Mesenchymal stem cell (in vitro differentiated cells and primary cell): ENCODE measurements at regions not wholly inside any gene's neighbourhood (a gene's known extent, or its start where the extent isn't known, plus 50 kb on each side); places are given as distances from the start of the nearest gene placed in this dataset.

Experiments used
- DNase-seq: peaks from one replicate; pipeline ENCODE4 v3.0.0-alpha.2; 2013
- H2AFZ ChIP-seq: one replicate; pipeline ENCODE4 v1.6.1; 2013; ENCODE audit warnings: low read depth, mild to moderate bottlenecking, control low read depth, inconsistent platforms, low read length, moderate library complexity
- H2AK5ac ChIP-seq: 2 replicates; pipeline ENCODE4 v1.6.1; 2013; ENCODE audit warnings: low read length, moderate library complexity, mild to moderate bottlenecking, inconsistent platforms; ENCODE audit not compliant: severe bottlenecking
- H2BK120ac ChIP-seq: one replicate; pipeline ENCODE4 v1.6.1; 2013; ENCODE audit warnings: low read depth, mild to moderate bottlenecking, inconsistent platforms, low read length, moderate library complexity
- H2BK12ac ChIP-seq, 2 experiments: one replicate each; pipeline ENCODE4 v1.6.1; 2013; ENCODE audit warnings: inconsistent platforms in 2 of 2, low read length in 2 of 2, mild to moderate bottlenecking in 2 of 2, moderate library complexity in 2 of 2, control low read depth in 1 of 2
- H2BK15ac ChIP-seq: one replicate; pipeline ENCODE4 v1.6.1; 2013; ENCODE audit warnings: mild to moderate bottlenecking, low read depth, inconsistent platforms; ENCODE audit not compliant: poor library complexity, severe bottlenecking
- H2BK5ac ChIP-seq: 2 replicates; pipeline ENCODE4 v1.6.1; 2013; ENCODE audit warnings: low read depth, mild to moderate bottlenecking, low read length, control low read depth, inconsistent platforms; ENCODE audit not compliant: poor library complexity, severe bottlenecking
- H3K14ac ChIP-seq, 2 experiments: one replicate each; pipeline ENCODE4 v1.6.1; 2013; ENCODE audit warnings: inconsistent platforms in 2 of 2, low read length in 2 of 2, control low read depth in 1 of 2, mild to moderate bottlenecking in 1 of 2, moderate library complexity in 1 of 2
- H3K18ac ChIP-seq, 2 experiments: one replicate each; pipeline ENCODE4 v1.6.1; 2013; ENCODE audit warnings: inconsistent platforms in 2 of 2, low read length in 2 of 2, control low read depth in 1 of 2, low read depth in 1 of 2, mild to moderate bottlenecking in 1 of 2
- H3K23ac ChIP-seq, 2 experiments: one replicate each; pipeline ENCODE4 v1.6.1; 2013; ENCODE audit warnings: inconsistent platforms in 2 of 2, low read length in 2 of 2, mild to moderate bottlenecking in 2 of 2, moderate library complexity in 2 of 2, control low read depth in 1 of 2
- H3K27ac ChIP-seq: 2 replicates; pipeline ENCODE4 v1.5.1; 2013; ENCODE audit warnings: mild to moderate bottlenecking, moderate library complexity, low read length, control low read depth, inconsistent platforms; ENCODE audit not compliant: poor library complexity, severe bottlenecking
- H3K27me3 ChIP-seq, 2 experiments: 2 replicates each; pipeline versions ENCODE4 v1.6.1 to v1.7.0; 2013; ENCODE audit warnings: low read length in 2 of 2, mild to moderate bottlenecking in 2 of 2, moderate library complexity in 2 of 2, control low read depth in 1 of 2, inconsistent platforms in 1 of 2; ENCODE audit not compliant: control insufficient read depth in 1 of 2, insufficient read depth in 1 of 2
- H3K36me3 ChIP-seq, 2 experiments: 2 replicates each; pipeline versions ENCODE4 v1.6.1 to v1.7.0; 2013; ENCODE audit warnings: low read length in 2 of 2, control low read depth in 1 of 2, inconsistent platforms in 1 of 2, low read depth in 1 of 2, mild to moderate bottlenecking in 1 of 2; ENCODE audit not compliant: insufficient read depth in 2 of 2, control insufficient read depth in 1 of 2
- H3K4ac ChIP-seq, 2 experiments: one replicate each; pipeline ENCODE4 v1.6.1; 2013; ENCODE audit warnings: inconsistent platforms in 2 of 2, low read length in 2 of 2, mild to moderate bottlenecking in 2 of 2, moderate library complexity in 2 of 2, control low read depth in 1 of 2, low read depth in 1 of 2
- H3K4me1 ChIP-seq: 2 replicates; pipeline ENCODE4 v1.6.1; 2013; ENCODE audit warnings: low read depth, low read length, control low read depth; ENCODE audit not compliant: control insufficient read depth, insufficient read depth
- H3K4me2 ChIP-seq: 2 replicates; pipeline ENCODE4 v1.6.1; 2013; ENCODE audit warnings: low read length, mild to moderate bottlenecking, inconsistent platforms; ENCODE audit not compliant: poor library complexity, severe bottlenecking
- H3K4me3 ChIP-seq, 2 experiments: 2 replicates each; pipeline versions ENCODE4 v1.5.1 to v1.7.0; 2013; ENCODE audit warnings: low read length in 2 of 2, mild to moderate bottlenecking in 2 of 2, control low read depth in 1 of 2, low read depth in 1 of 2; ENCODE audit not compliant: insufficient read depth in 1 of 2
- H3K79me1 ChIP-seq: replicated peaks from 2 replicates; pipeline ENCODE4 v1.6.1; 2013; ENCODE audit warnings: mild to moderate bottlenecking, control low read depth, low read length, inconsistent platforms; ENCODE audit not compliant: poor library complexity, severe bottlenecking
- H3K9ac ChIP-seq: 2 replicates; pipeline ENCODE4 v1.7.0; 2013; ENCODE audit warnings: mild to moderate bottlenecking, low read length, moderate library complexity
- H3K9me3 ChIP-seq: 2 replicates; pipeline ENCODE4 v1.7.0; 2013; ENCODE audit warnings: mild to moderate bottlenecking, low read length; ENCODE audit not compliant: control insufficient read depth
- H4K8ac ChIP-seq: one replicate; pipeline ENCODE4 v1.6.1; 2013; ENCODE audit warnings: inconsistent platforms, mild to moderate bottlenecking, low read length, moderate library complexity
- H4K91ac ChIP-seq: one replicate; pipeline ENCODE4 v1.6.1; 2013; ENCODE audit warnings: mild to moderate bottlenecking, low read length, inconsistent platforms
- WGBS: methylation state at CpG from one replicate; pipeline ENCODE4 v1.1.7; 2013; ENCODE audit warnings: mixed read lengths; 5-methylcytosine and 5-hydroxymethylcytosine counted together

DNA sequence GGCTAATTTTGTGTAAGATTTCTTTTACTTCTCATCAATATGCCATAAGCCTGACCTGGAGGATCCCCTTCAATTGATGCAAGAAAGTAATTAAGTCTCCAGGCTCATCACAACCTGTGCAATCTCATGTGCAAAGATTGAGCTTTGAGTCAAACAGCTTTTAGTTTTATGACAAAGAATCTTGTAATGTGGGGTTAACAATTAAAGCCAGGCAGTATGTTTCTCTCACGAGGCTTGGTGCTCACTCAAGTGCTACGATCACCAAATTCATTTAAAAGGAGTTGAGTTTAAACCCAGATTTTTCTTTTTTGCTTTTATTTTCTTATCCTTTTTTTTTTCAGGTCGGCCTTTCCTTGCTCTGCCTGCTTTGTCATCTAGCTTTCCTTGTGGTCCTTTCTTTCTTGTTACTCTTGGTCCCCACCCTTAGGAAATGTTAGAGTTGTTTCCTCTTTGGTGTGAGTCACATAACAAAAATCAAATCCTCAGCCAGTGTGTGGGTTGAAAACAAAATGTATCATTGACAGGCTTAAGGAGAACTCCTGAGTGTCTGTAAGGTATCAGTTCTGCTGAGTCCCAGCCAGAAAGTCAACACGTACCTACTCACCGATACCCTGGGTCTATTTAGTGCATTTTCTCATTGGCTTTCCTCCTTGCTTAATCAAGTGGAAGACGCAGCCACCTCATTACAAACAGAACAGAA is 1037.2 kb downstream of the ADGRL2 start:
- H2AFZ ChIP-seq, result no peak overlapping the region
- no peak overlapping the region for H2AK5ac ChIP-seq
- no peak overlapping the region for H2BK5ac ChIP-seq
- H3K4me2 ChIP-seq, result no peak overlapping the region
- peak overlapping the region; percentile 68 for H3K9ac ChIP-seq
- H2BK15ac ChIP-seq, result no peak overlapping the region
- H2BK120ac ChIP-seq, result no peak overlapping the region
- H3K27me3 ChIP-seq, result no peaks in the 10 kb centered on the region
- H3K4me1 ChIP-seq, result peaks cover 2% of the 10 kb centered on the region
- no peaks in the 10 kb centered on the region for H3K79me1 ChIP-seq
- H3K18ac ChIP-seq, result no peak overlapping the region
- H3K36me3 ChIP-seq, result no peaks in the 10 kb centered on the region
- H3K4ac ChIP-seq, result no peak overlapping the region
- H4K8ac ChIP-seq, result no peak overlapping the region
- H4K91ac ChIP-seq, result no peak overlapping the region
- H3K4me3 ChIP-seq, result no peak overlapping the region
- H3K23ac ChIP-seq, result no peak overlapping the region
- peak; percentile 39 for DNase-seq
- peak overlapping the region; percentile 17 for H3K27ac ChIP-seq
- WGBS, result 74% methylated on average over 5 of the region's 6 CpGs
- no peak overlapping the region for H2BK12ac ChIP-seq
- no peaks in the 10 kb centered on the region for H3K9me3 ChIP-seq
- no peak overlapping the region for H3K14ac ChIP-seq

DNA sequence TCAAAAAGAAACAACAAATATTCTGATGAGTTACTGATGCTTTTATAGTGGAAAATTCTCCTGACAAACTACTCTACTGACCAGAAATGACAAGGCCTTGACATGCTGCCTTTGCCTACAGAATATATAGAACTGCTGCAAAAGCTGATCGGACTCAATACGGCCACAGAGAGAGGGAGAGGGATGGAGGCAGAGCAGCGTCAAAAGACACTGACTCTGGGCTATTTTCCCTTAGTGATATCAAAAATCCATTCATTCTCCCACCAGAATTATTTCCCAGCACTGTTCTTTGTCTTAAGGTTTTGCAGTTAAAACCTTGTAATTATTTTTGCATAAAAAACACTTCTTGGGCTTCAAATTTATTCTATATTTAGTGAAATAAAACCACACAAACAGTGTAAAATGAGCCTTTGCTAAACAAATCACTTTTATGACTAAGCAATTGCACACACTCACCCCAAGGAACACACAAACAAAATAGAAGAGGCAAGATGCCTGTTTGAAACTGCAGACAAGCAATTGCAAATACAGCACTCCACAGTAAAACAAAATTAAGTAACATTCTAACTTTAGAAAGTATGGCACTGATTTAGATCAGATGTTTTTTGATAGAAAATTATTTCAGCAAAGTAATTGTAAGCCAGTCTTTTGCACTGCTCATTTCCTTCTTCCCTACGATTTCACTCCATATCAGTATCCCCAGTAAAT is 1036.4 kb downstream of the ADGRL2 start:
- no peaks in the 10 kb centered on the region for H3K79me1 ChIP-seq
- no peak overlapping the region for H2BK15ac ChIP-seq
- no peak overlapping the region for H2BK5ac ChIP-seq
- H2BK12ac ChIP-seq, result no peak overlapping the region
- H3K9ac ChIP-seq, result peak overlapping the region; percentile 68
- no peak overlapping the region for H3K4me3 ChIP-seq
- no peaks in the 10 kb centered on the region for H3K9me3 ChIP-seq
- no peak overlapping the region for H2BK120ac ChIP-seq
- no peak overlapping the region for H3K14ac ChIP-seq
- H3K4me1 ChIP-seq, result peaks cover 2% of the 10 kb centered on the region
- no peak overlapping the region for H4K91ac ChIP-seq
- H2AFZ ChIP-seq, result no peak overlapping the region
- DNase-seq, result peak; percentile 43
- no peak overlapping the region for H3K18ac ChIP-seq
- H3K36me3 ChIP-seq, result no peaks in the 10 kb centered on the region
- no peak overlapping the region for H3K23ac ChIP-seq
- H3K27me3 ChIP-seq, result no peaks in the 10 kb centered on the region
- no peak overlapping the region for H3K4me2 ChIP-seq
- H3K4ac ChIP-seq, result no peak overlapping the region
- H4K8ac ChIP-seq, result no peak overlapping the region
- no peak overlapping the region for H3K27ac ChIP-seq
- 63% methylated on average over 2 of the region's 4 CpGs for WGBS
- no peak overlapping the region for H2AK5ac ChIP-seq

GRCh38 chr1:82836213-82836972 is 1035.7 kb downstream of the ADGRL2 start:
- WGBS, result 100% methylated on average over 5 of the region's 7 CpGs
- H3K4me3 ChIP-seq, result no peak overlapping the region
- no peak overlapping the region for H2BK120ac ChIP-seq
- no peak overlapping the region for H3K14ac ChIP-seq
- no peaks in the 10 kb centered on the region for H3K36me3 ChIP-seq
- no peak overlapping the region for H4K8ac ChIP-seq
- H4K91ac ChIP-seq, result no peak overlapping the region
- no peak overlapping the region for H3K18ac ChIP-seq
- peak overlapping the region; percentile 68 for H3K9ac ChIP-seq
- H3K4ac ChIP-seq, result no peak overlapping the region
- no peak overlapping the region for H3K27ac ChIP-seq
- H3K9me3 ChIP-seq, result no peaks in the 10 kb centered on the region
- H2BK12ac ChIP-seq, result no peak overlapping the region
- H2BK5ac ChIP-seq, result no peak overlapping the region
- H2BK15ac ChIP-seq, result no peak overlapping the region
- no peak overlapping the region for H3K4me2 ChIP-seq
- H3K23ac ChIP-seq, result no peak overlapping the region
- peak; percentile 31 for DNase-seq
- peaks cover 2% of the 10 kb centered on the region for H3K4me1 ChIP-seq
- no peaks in the 10 kb centered on the region for H3K79me1 ChIP-seq
- H2AK5ac ChIP-seq, result peak overlapping the region; percentile 58
- no peak overlapping the region for H2AFZ ChIP-seq
- H3K27me3 ChIP-seq, result no peaks in the 10 kb centered on the region
